Mucosa of descending colon (tissue), 3 donors: ENCODE measurements at regions not wholly inside any gene's neighbourhood (a gene's known extent, or its start where the extent isn't known, plus 50 kb on each side); places are given as distances from the start of the nearest gene placed in this dataset.
"Not testable (repeated sequence)": the region's sequence is repeated elsewhere in the genome, so short reads cannot be mapped to it uniquely, and the experiment has no call there.

ENCODE experiments used
- ATAC-seq: fragments of 200-7000 bp; cut with Tn5 transposase; one replicate; pipeline ENCODE4 v1.9.1; 2020; ENCODE audit warnings: mild to moderate bottlenecking, moderate library complexity
- DNase-seq, 3 donors: peaks; one replicate each; pipeline ENCODE4 v3.0.0-alpha.2; 2020
- H3K36me3 ChIP-seq: fragments of 200-600 bp; one replicate; pipeline ENCODE4 v1.8.0; 2021; ENCODE audit warnings: low read depth, mild to moderate bottlenecking
- H3K4me1 ChIP-seq: fragments of 200-600 bp; one replicate; pipeline ENCODE4 v1.8.0; 2021; ENCODE audit warnings: low read depth, mild to moderate bottlenecking
- H3K4me3 ChIP-seq: fragments of 200-600 bp; one replicate; pipeline ENCODE4 v1.8.0; 2021; ENCODE audit warnings: mild to moderate bottlenecking
- H3K9me3 ChIP-seq: fragments of 200-600 bp; one replicate; pipeline ENCODE4 v1.8.0; 2021; ENCODE audit warnings: mild to moderate bottlenecking
- intact Hi-C, 2 donors: fragments of 100-400 bp; cut with DNase I in 1 of 2; cut with micrococcal nuclease in 1 of 2; formaldehyde crosslinking; loops; one replicate each; pipeline versions ENCODE4 v1.11.0 to v1.11.1; 2022; cut with DNase I, micrococcal nuclease
- TF ChIP-seq, protein P1 (sequence below): fragments of 200-600 bp; IDR thresholded peaks from one replicate; pipeline ENCODE4 v1.8.0; 2022; ENCODE audit warnings: antibody characterized with exemption, mild to moderate bottlenecking
- donor health status: DM: no; HTN: no; CAD: no; lungs with moderate emphysema.
- donor health status: DM: no; HTN: no; CAD: no.
- donor health status: DM: no; HTN: yes; CAD: no.

- intact Hi-C loops = no loop called here
- TF ChIP-seq, protein P1, sequence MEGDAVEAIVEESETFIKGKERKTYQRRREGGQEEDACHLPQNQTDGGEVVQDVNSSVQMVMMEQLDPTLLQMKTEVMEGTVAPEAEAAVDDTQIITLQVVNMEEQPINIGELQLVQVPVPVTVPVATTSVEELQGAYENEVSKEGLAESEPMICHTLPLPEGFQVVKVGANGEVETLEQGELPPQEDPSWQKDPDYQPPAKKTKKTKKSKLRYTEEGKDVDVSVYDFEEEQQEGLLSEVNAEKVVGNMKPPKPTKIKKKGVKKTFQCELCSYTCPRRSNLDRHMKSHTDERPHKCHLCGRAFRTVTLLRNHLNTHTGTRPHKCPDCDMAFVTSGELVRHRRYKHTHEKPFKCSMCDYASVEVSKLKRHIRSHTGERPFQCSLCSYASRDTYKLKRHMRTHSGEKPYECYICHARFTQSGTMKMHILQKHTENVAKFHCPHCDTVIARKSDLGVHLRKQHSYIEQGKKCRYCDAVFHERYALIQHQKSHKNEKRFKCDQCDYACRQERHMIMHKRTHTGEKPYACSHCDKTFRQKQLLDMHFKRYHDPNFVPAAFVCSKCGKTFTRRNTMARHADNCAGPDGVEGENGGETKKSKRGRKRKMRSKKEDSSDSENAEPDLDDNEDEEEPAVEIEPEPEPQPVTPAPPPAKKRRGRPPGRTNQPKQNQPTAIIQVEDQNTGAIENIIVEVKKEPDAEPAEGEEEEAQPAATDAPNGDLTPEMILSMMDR = no peak
- no peak overlapping the region for H3K4me3 ChIP-seq
- no peaks in the 10 kb centered on the region for H3K36me3 ChIP-seq
- ATAC-seq (no peak), DNase-seq (no peak)
- no peaks in the 10 kb centered on the region for H3K9me3 ChIP-seq
- no peaks in the 10 kb centered on the region for H3K4me1 ChIP-seq
Measured at GRCh38 chr5:109560554-109560953, 129.2 kb upstream of the MAN2A1 start.

DNA sequence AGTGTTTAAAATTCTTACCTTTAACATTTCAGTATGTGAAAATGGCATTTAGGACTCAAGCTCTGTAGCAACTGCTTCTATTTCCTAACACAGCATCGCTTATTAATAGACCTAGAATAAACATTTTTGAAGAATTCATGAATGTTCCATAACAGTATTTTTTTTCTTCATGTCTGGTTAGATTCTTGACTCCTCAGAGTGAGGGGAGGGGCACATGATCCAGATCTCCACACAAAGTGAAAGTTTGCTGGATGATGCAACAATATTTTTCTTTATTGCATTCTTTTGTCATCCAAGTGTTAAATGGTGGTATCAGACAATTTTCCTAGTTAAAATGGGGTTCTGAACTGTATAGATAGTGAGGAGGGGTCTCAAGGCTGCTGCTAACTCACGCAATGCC lies 130.8 kb upstream of the MAN2A1 start:
- no peaks in the 10 kb centered on the region for H3K9me3 ChIP-seq
- intact Hi-C loops = no loop called here
- TF ChIP-seq, protein P1 = no peak

GRCh38 chr5:109558364-109558763 lies 131.4 kb upstream of the MAN2A1 start:
- DNase-seq = no peak
- Histone ChIP-seq H3K36me3 (no peaks in the 10 kb centered on the region), H3K9me3 (no peaks in the 10 kb centered on the region), H3K4me3 (no peak overlapping the region), H3K4me1 (no peaks in the 10 kb centered on the region)
- TF ChIP-seq, protein P1 = no peak
- intact Hi-C loops = no loop called here
- ATAC-seq = no peak

More for the DNA sequence above, 130.8 kb upstream of the MAN2A1 start:
- Histone ChIP-seq H3K4me3 (no peak overlapping the region), H3K36me3 (no peaks in the 10 kb centered on the region), H3K4me1 (no peaks in the 10 kb centered on the region)
- ATAC-seq = no peak
- DNase-seq = no peak

- no peak overlapping the region for H3K4me3 ChIP-seq
- TF ChIP-seq, protein P1 = no peak
- no peaks in the 10 kb centered on the region for H3K36me3 ChIP-seq
- H3K9me3 ChIP-seq = no peaks in the 10 kb centered on the region
- intact Hi-C loops = no loop called here
- DNase-seq = no peak
- no peak for ATAC-seq
- H3K4me1 ChIP-seq = no peaks in the 10 kb centered on the region
Measured at GRCh38 chr5:109553846-109554245, 135.9 kb upstream of the MAN2A1 start.

DNA sequence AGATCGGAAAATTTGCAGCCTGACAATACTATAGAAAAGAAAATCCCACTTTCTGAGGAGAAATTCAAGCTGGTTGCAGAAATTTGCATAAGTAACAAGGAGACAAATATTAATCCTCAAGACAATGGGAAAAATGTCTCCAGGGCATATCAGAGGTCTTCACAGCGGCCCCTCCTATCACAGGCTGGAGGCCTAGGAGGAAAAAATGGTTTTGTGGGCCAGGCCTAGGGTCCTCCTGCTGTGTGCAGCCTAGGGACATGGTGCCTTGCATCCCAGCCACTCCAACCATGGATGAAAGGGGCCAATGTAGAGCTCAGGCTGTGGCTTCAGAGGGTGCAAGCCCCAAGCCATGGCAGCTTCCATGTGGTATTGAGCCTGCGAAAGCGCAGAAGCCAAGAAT lies 138.5 kb upstream of the MAN2A1 start:
- ATAC-seq, intact Hi-C loops, DNase-seq, H3K4me3 ChIP-seq, H3K9me3 ChIP-seq, H3K36me3 ChIP-seq, H3K4me1 ChIP-seq: not testable (repeated sequence)

- no peaks in the 10 kb centered on the region for H3K4me1 ChIP-seq
- no peaks in the 10 kb centered on the region for H3K36me3 ChIP-seq
- ATAC-seq = no peak
- H3K4me3 ChIP-seq = no peak overlapping the region
- DNase-seq = no peak
- TF ChIP-seq, protein P1 = no peak
- no peaks in the 10 kb centered on the region for H3K9me3 ChIP-seq
- intact Hi-C loops = no loop called here
Measured at GRCh38 chr5:109550077-109550476, 139.7 kb upstream of the MAN2A1 start.
